NCI-H1694 treated with DMSO at 0.1 percent for 48 hours (cell line): ENCODE measurements at regions not wholly inside any gene's neighbourhood (a gene's known extent, or its start where the extent isn't known, plus 50 kb on each side); places are given as distances from the start of the nearest gene placed in this dataset.

Experiments
- DNase-seq: peaks from one replicate; lab custom pipeline; 2025; lab: John Stamatoyannopoulos, UW

DNA sequence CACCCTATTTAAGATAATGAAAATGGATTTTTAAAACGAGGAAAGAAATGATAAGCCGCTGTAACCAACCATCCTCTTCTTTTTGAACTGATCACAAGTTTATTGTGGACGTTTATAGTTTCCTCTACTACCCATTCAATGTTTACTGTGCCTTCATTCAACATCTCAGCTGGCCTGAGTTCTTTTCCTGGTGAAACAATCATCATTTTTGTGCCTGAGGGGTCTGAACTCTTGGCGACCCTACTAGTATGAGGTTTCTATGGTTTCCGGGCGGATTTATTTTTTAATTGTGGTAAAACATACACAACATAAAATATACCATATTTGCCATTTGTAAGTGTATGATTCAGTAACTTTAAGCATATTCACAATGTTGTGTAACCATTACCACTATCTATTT lies 100.7 kb downstream of the SPRY1 start:
- DNase-seq, result no peak

DNA sequence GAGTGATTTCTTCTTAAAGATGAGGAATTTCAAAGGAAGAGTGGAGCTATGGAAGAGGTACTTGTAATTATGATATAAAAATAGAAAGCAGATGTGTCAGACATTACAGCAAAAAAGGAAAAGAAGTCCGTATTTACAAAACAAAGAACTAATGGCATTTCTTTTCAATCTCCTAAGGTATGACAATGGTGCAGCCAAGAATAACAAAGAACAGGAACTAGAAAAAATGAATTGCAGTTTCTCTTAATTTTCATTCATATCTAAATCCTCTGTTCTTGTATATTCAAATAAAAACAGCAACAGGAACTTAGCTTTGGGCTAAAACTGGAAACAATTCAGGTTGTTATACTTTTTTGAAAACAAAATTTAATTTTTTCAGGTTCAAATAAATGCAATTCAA lies 105.1 kb downstream of the SPRY1 start:
- no peak for DNase-seq

DNA sequence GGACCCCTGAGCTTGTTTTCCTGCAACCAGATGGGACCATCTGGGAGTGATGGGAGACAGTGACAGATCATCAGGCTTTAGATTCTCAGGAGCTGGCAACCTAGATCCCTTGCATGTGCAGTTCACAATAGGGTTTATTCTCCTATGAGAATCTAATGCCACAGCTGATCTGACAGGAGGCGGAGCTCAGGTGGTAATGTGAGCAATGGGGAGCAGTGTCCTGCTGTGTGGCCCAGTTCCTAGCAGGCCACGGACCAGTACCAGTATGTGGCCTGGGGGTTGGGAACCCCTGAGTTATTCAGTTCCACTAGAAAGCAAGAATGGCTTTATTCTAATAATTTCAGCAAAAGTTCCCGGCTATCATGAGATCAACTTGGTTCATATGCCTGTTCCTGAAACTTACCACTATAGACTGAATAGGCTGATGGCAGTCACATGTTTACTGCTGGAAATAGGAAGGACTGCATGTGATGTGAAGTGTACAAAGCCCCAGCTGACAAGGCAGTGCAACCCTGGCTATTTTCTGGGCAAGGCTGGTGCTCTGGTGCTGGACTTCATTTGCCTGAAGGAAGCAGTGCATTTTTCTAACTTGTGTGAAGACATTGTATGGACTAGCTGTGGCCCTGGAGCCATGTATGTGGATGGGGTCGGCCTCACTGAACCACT lies 107.2 kb downstream of the SPRY1 start:
- no peak for DNase-seq

DNA sequence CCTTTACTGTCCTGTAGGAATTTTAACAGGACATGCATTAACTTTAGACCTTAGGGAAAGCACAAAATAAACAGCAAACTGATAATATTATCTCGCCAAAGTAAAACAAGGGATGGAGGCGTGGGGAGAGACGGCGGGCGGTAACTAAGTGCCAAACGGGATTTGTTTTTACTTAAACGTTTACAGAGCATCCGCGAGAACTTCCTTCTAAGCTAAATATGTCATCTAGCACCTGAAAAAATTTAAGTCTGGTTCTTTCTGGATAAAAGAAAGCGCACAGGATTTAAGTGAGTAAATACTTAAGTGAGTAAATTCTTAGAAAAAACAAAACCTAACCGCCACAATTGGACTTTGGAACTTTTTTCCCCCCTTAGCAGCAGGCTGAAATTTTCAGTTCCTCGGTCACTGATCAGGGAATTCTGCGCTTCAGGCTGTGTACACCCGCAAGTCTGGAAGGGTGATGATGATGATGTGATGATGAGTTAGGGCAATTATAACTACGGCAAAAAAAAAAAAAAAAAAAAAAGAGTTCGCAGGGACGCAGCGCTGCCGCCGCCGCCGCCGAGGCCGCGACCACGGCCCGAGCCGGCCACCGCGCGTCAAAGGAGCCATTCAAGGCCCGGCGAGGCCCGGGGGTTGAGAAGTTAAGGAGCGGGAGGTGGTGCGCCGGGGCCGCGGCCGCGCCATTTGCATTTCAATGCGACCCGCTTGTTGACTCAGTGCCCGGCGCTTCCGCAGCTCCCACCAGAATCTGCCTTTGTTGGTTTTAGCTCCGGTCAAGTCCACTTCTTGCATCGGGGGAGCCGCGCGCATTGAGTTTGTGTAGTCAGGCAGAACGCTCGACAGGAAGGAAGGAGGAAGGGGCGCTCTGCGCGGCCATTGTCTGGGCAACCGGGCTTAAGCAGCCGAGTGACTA lies 108.8 kb downstream of the SPRY1 start:
- no peak for DNase-seq

DNA sequence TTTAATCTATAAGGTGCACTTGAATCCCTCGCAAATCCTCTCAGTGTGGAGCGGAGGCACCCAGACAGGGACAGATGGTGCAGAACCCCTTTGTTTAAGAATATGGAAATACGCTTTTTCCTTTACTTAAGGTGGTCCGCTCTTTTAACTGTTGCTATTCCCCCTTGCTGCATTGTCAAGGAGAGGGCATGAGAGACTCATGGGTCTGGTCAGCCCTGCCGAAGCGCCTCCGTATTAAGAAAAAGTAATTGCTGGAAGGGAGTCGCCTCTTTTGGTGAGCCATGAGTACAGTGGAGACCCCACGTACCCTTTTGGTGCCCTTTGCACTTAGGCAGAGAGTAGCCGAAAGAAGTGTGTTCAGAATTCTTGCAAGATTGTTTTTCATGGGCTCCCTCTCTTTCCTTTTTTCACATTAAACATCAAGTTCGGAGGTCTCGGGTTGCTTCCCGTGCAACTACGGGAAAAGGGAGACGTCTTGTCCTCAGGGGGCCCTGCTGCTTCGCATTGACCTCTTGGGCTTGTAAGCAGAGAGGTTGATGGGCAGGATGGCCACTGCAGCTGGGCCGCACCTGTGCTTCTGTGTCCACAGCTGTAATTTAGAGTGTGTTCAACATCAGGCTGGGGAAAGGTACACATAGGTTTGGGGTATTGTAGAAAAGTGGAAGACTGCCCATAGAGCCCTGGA lies 109.6 kb downstream of the SPRY1 start:
- no peak for DNase-seq

DNA sequence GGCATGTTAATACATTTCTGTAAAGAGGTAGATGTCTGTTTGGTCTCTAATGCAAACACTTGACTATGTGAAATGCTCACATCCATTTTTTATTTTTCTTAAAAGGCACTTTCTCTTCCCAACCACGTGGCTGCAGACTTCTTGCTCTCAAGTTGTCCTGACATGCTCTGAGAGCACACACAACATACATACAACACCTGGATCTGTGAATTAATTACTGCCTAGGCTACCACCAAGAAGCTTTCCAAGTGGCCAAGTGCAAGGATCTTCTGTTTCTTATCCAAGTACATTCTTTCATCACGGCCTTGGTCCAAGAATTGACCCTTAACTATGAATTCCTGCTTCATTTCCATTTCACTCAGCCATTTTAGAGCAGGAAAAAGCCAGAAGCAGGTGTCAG lies 110.8 kb downstream of the SPRY1 start:
- no peak for DNase-seq

DNA sequence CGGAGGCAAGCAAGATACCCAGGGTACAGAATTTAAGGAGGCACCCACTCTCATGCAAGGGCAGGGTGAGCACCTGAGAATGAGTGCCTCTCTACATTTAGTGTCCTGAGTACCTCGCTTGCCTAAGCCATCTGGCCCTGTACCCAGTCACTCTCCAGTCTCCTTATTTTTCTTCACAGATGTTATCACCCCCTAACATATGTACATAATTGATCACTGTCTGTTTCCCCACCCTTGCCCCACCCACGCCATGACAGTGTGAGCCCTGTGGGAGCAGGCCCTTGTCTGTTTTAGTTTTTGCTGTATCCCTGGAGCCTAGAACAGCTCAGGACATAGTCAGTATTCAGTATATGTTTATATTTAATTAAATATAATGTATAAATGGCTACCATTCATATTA lies 113.6 kb downstream of the SPRY1 start:
- DNase-seq, result no peak

DNA sequence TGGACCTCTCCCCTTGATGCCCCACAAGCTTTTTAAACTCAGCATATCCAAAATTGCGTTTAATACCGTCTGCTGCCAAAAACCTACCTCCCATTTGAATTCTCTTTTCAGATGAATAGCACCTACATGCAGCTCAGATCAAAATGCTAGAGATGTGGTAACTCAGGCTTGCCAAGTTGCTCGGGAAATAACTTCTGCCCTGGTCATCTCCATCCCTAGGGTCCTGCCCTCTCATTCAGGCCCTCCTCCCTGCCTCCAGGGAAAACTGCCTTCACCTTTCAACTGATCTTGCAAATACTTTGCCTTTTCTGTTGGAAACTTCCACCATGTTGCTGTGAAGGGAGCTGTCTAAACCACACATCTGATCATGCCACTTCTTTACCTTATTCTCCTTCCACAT lies 114.1 kb downstream of the SPRY1 start:
- DNase-seq, result no peak

DNA sequence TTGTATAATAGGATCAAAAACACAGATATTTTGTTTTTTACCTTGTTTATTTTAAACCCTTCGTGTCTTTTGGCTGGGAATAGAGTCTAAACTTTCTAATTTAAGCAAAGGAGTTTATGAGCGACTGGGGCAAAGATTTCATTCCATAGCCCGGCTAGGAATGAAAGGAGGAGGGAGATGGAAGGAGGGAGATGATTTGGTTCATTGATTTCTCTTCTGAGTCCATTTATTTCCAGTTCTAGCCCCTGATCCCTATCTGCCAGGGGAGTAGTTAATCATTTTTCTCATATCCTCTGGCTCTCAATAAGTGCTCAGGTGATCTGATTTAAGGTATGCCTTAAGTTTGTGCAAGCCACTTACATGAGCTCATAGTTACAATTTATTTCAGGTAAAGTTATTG lies 120.0 kb downstream of the SPRY1 start:
- DNase-seq, result no peak

DNA sequence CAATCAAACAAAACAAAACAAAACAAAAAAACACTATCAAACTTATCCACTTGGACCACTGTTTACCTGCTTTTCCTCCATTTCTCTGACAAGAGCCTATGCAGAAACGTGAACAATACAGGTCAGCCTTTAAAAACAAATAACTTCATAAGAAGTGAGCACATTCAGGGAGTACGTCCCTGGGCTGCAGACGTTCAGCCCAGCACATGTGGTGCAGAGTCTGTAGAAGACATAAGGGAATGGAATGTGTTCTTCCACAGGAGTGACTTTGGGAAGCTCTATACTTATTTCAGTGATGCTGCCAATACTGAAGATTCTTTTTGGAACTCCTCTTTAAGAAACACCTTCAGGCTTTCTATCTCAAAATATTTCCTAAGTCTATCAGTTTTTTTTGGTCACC lies 120.6 kb downstream of the SPRY1 start:
- DNase-seq, result no peak

DNA sequence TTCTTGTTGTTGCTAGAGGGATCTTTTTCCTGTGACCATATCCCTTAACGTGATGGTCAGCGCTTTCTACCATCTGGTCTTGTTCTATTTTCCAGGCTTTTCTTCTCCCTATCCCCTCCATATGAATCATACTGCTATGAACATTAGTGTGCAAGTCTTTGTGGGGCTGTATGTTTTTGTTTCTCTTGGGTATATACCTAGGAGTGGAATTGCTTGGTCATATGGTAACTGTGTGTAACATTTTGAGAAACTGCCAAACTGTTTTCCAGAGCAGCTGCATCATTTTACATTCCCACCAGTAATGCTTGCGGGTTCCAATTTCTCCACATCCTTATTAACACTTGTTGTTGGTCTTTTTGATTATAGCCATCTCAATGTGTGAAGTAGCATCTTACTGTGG lies 121.4 kb downstream of the SPRY1 start:
- DNase-seq, result no peak

DNA sequence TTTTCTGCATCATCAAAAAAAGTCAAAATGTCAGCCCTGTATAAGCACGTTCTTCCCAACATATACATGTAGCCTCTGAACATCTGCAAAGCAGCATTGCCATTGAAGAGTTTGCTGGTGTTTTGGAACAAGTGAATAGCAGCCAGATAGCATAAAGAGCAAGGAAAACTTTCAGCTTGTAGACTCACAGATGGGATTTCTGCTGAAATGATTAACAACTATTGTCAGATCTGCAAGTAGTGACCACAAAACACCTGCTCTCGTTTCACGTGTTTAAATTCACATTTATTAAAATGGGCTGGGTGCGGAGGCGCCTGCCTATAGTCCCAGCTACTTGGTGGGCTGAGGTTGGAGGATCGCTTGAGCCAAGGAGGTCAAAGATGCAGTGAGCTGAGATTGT lies 123.7 kb downstream of the SPRY1 start:
- DNase-seq, result no peak

DNA sequence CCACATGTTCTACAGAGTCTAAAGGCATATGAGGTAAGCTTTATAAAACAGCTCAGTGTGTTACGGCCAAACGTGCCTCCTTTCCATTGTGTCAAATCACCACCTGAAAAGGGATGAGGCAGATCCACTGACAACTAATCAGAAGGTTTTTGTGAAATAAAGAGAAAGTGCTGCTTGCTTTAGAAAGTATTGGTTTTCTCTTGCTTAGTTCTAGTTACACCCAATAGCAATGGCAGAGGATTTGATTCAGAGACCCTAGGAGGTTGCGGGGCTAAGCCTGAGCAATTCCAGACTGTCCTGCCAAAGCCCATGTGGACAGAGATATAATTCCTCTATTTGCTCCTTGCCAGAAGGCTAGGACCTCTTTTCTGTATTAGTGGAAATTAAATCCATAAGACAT lies 125.5 kb downstream of the SPRY1 start:
- no peak for DNase-seq

DNA sequence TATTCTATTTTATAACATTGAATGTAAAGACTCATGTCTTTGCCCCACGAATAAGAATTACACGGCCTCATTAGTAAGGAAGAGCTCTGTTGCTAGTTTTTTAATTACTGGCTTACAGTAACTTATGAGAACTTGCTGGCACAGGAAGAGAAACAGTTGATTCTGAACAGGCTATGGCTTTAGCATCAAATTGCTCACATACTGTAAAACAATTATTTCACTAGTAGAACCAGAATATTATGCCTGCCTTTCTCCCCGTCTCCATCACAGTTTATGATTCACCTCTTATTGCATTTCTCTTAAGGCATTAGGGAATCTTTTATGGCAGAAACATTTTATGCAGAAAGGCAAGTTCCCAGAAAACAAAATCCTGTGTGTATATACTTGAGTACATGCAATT lies 126.1 kb downstream of the SPRY1 start:
- no peak for DNase-seq

DNA sequence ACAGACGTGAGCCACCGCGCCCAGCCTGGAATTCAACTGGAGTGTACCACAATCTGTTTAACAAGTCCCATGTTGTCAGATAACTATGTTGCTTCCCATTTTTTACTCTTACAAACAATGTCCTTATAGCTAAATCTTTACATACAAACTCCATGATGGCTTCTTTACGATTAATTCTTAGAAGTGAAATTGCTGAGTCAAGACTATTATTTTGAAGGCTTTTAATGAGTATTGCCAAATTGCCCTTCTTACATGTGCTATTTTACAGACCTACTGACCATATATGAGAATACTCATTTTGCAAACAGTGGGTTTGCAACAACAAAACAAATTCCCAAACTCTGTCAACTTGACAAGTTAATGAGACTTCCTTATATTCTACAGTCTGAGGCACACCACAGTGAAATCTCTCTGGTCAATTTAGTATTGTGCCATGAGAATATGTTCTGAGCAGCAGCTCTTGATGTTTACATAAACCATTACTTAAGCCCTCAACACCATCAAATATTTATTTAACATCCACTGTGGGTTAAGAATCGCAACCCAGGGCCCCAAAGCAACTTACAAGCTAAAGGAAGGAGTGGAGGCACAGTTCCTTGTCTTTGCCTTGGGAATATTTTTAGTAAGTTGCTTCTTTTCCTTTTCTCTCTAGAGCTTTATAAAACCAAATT lies 128.5 kb downstream of the SPRY1 start:
- DNase-seq, result no peak

DNA sequence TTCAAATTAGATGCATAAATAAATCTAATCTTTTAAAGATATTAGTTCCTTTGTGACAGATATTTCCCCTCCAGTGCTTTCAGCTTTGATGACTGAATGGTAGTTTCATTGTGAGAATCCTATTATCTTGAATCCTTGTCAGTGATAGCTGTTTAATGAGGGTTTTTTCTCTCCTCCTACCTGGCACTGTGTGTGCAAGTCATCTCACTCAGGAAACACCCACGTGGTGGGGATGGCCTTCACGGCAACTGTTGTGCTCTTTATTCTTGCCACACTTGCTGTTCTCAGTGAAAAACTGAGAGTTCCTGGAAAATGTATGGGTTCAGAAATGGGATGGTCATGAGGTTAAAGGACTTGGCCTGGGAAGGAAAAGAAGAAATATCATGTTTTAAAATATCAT lies 129.9 kb downstream of the SPRY1 start:
- no peak for DNase-seq

DNA sequence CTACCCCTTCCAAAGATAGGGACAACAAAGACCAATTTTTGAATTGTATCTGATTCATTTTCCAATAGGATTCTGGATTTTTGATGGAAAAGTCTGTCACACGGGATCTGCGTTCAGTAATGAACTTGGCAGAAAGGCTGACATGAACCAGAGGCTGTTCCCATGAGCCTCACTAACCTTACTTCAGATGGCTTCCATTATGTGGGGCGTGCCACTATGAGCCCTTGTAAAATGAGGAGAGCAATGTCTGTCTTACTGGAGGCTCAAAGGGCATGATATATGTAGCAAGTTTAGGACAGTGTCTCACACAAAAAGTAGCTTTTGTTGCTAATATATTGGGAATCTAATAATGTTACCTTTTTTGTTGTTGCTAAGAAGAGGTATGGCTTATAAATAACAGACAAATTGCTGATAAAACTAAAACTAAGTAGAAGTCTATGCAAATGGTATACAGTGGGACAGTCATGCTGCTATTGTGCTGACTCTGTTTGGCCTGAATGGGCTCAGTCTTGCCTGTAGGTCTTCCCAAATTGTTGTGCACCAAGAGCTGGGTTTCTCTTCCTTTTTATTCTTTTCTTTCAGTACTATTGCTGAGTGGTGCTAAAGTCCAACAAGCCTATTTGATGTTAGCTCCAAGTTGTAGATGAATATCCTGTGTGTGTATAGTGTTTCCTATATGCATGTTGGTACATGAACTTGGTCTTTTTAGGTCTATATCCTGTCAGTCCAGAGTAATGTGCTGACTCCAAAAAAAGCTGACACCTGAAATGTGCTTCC lies 132.1 kb downstream of the SPRY1 start:
- no peak for DNase-seq

DNA sequence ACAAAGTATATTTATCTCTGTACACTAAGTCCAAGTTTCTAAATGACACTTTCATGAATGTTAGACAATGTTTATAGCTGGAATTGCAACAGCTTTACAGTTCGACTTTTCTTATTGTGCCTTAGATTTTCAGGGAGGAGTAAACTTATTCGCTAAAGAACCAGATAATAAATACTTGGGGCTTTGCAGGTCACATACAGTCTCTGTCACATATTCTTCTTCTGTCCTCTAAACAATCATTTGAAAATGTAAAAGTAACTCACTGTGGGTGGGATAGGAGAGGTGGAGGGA lies 132.6 kb downstream of the SPRY1 start:
- no peak for DNase-seq

DNA sequence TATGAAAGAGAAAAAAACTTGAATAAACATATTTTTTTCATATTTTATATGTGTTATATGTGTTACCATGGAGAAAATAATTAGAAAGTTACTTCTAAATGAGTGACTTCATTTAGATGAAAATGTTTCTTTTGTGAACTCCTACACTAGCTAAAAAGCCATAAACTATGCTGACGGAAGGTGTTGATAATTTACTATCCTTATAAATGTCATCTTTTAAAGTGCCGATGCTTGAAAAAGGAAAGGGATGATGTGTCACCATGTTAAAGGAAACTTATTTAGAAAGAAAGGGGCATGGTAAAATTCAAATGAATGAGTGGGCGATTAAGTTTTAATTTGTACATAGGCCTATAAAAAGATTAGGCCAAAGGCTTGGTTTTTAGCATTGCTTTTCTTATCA lies 133.8 kb downstream of the SPRY1 start:
- no peak for DNase-seq

DNA sequence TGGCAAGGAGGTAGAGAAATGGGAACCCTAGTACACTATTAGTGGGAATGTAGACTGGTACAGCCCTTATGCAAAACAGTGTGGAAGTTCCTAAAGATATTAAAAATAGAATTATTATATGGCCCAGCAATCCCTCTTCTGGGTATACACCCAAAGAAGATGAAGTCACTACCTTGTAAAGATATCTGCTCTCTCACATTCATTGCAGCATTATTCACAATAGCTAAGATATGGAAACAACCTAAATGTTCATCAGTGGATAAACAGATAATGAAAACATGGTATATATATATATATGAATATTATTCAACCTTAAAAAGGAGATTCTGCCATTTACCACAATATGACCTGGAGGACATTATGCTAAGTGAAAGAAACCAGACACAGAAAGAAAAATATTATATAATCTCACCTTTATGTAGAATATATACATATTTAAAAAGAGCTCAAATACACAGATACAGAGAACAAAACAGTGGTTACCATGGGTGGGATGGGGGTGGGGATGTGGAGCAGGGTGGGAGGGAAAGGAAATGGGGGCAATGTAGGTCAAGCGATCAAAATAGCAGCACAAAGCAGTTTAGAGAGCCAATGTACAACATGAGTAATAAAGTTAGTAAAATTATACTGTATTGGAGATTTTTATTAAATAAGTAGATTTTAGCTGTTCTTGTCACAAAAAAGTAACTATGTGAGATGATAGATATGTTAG lies 138.6 kb downstream of the SPRY1 start:
- DNase-seq, result no peak

DNA sequence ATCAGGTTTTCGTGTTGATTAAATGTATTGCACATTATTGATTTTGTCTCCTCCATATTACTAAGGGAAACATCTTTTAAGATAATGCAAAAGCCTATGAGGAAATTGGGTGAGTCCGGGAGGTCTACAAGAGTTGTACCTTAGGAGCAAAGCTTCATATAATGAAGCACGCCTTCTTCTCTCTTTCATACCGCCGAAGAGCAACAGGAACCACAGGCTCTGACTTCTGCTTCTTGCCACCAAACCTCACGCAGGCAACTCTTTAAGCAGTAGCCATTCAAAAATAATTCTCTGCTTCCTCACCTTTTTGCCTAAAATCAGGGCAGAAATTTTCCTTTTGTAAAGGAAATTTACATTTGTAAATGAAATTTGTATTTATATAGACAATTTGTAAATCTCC lies 139.6 kb downstream of the SPRY1 start:
- no peak for DNase-seq
